ENCODE measurements at regions not wholly inside any gene's neighbourhood (a gene's known extent, or its start where the extent isn't known, plus 50 kb on each side); places are given as distances from the start of the nearest gene placed in this dataset.

DNA sequence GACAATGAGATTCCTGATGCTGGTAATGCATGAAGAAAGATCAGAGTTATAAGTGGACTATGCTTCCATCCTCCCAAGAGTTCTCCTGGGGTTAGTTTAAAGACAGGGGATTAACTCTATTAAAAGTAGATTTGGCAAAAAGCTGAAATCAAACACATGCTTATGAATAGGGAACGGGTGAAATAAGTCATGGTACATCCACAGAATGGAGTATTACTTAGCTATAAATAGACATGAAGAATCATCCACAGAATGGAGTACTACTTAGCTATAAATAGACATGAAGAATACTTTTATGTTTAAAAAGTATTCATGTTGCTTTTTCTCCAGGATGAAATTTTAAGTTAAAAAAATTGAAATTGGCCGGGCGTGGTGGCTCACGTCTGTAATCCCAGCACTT, 596.4 kb upstream of the B3GAT1 start:
- no peaks in the 10 kb centered on the region for H3K36me3 ChIP-seq (ENCODE audit: control insufficient read depth, insufficient read depth, low read length)
- no peak for DNase-seq (ENCODE audit: low read depth in 2 of 2)
- H3K9me3 ChIP-seq (ENCODE audit: control insufficient read depth, insufficient read depth, low read depth, low read length): no peaks in the 10 kb centered on the region
- no peaks in the 10 kb centered on the region for H3K79me2 ChIP-seq (ENCODE audit: control insufficient read depth, insufficient read depth, low read length)
- no peak overlapping the region for H3K4me2 ChIP-seq (ENCODE audit: extremely low read depth, insufficient read depth, low read length)
- no peak overlapping the region for H3K9ac ChIP-seq (ENCODE audit: insufficient read depth, low read length)
- no peak overlapping the region for H2AFZ ChIP-seq (ENCODE audit: low read length)
- H4K20me1 ChIP-seq (ENCODE audit: control insufficient read depth, extremely low read depth, insufficient read depth, low read length): no peaks in the 10 kb centered on the region
- no peak overlapping the region for H3K4me3 ChIP-seq (replicated peaks in 1 of 4; ENCODE audit: control extremely low read depth in 1 of 4, insufficient read depth in 1 of 4, low read depth in 3 of 4, low read length in 4 of 4)
- no peak overlapping the region for H3K27ac ChIP-seq (ENCODE audit: insufficient read depth, low read length)
- no peaks in the 10 kb centered on the region for H3K4me1 ChIP-seq (ENCODE audit: control insufficient read depth, extremely low read depth, insufficient read depth, low read length)
- TF ChIP-seq EZH2 (IDR thresholded peaks at IDR 0.05; ENCODE audit: low read length, missing control alignments): no peak
- no peaks in the 10 kb centered on the region for H3K27me3 ChIP-seq (ENCODE audit: control insufficient read depth, insufficient read depth, low read length)

DNA sequence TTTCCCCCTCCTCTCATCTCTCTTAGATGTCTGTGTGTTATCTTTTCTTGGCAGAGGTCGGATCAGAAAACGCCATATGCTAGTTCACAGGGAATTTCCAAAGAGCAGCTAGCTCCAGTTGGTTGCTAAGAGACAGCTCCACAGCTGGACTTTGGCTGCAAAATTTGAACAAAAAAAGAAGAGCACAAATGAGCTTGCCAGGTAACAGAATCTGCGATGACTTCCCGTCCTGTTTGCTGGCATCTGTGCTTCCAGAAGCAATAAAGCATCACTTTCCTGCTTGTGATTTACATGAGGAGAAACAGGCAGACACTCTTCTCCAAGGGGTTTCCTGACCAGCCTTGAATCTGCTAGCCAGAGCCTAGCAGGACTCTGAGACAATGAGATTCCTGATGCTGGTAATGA, 596.0 kb upstream of the B3GAT1 start:
- no peaks in the 10 kb centered on the region for H3K9me3 ChIP-seq (ENCODE audit: control insufficient read depth, insufficient read depth, low read depth, low read length)
- no peaks in the 10 kb centered on the region for H3K27me3 ChIP-seq (ENCODE audit: control insufficient read depth, insufficient read depth, low read length)
- no peak overlapping the region for H3K9ac ChIP-seq (ENCODE audit: insufficient read depth, low read length)
- TF ChIP-seq, protein P1, sequence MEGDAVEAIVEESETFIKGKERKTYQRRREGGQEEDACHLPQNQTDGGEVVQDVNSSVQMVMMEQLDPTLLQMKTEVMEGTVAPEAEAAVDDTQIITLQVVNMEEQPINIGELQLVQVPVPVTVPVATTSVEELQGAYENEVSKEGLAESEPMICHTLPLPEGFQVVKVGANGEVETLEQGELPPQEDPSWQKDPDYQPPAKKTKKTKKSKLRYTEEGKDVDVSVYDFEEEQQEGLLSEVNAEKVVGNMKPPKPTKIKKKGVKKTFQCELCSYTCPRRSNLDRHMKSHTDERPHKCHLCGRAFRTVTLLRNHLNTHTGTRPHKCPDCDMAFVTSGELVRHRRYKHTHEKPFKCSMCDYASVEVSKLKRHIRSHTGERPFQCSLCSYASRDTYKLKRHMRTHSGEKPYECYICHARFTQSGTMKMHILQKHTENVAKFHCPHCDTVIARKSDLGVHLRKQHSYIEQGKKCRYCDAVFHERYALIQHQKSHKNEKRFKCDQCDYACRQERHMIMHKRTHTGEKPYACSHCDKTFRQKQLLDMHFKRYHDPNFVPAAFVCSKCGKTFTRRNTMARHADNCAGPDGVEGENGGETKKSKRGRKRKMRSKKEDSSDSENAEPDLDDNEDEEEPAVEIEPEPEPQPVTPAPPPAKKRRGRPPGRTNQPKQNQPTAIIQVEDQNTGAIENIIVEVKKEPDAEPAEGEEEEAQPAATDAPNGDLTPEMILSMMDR (conservative IDR thresholded peaks at IDR 0.05 in 1 of 2, IDR thresholded peaks at IDR 0.05 in 1 of 2; ENCODE audit: low read depth in 1 of 2, low read length in 2 of 2): no peak
- TF ChIP-seq EZH2 (IDR thresholded peaks at IDR 0.05; ENCODE audit: low read length, missing control alignments): no peak
- no peaks in the 10 kb centered on the region for H3K36me3 ChIP-seq (ENCODE audit: control insufficient read depth, insufficient read depth, low read length)
- no peak overlapping the region for H3K27ac ChIP-seq (ENCODE audit: insufficient read depth, low read length)
- H4K20me1 ChIP-seq (ENCODE audit: control insufficient read depth, extremely low read depth, insufficient read depth, low read length): no peaks in the 10 kb centered on the region
- DNase-seq (ENCODE audit: low read depth in 2 of 2): no peak
- H3K79me2 ChIP-seq (ENCODE audit: control insufficient read depth, insufficient read depth, low read length): no peaks in the 10 kb centered on the region
- H3K4me1 ChIP-seq (ENCODE audit: control insufficient read depth, extremely low read depth, insufficient read depth, low read length): no peaks in the 10 kb centered on the region
- H3K4me3 ChIP-seq (replicated peaks in 1 of 4; ENCODE audit: control extremely low read depth in 1 of 4, insufficient read depth in 1 of 4, low read depth in 3 of 4, low read length in 4 of 4): no peak overlapping the region
- no peak overlapping the region for H3K4me2 ChIP-seq (ENCODE audit: extremely low read depth, insufficient read depth, low read length)
- no peak overlapping the region for H2AFZ ChIP-seq (ENCODE audit: low read length)

DNA sequence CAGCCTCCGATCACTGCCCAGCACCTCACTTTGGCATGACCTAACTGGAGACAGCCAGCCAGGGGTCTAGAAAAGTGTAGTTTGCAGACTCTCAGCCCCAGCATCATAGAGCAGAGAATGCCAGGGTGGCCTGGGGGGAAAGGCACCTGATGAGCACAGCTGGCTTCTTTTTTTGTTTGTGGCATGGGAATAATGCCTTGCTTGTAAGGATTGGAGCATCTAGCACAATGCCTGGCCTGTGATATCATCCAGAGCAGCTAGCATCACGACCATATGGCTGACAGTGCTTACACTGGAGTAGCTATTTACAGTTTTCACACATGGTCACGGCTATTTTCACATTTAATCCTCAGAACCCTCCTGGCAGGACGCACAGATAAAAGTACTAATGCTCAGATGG, 594.8 kb upstream of the B3GAT1 start:
- Histone ChIP-seq H3K4me2 (ENCODE audit: extremely low read depth, insufficient read depth, low read length) (no peak overlapping the region), H3K27ac (ENCODE audit: insufficient read depth, low read length) (no peak overlapping the region), H3K9ac (ENCODE audit: insufficient read depth, low read length) (no peak overlapping the region), H3K36me3 (ENCODE audit: control insufficient read depth, insufficient read depth, low read length) (no peaks in the 10 kb centered on the region), H2AFZ (ENCODE audit: low read length) (no peak overlapping the region), H3K4me3 (replicated peaks in 1 of 4; ENCODE audit: control extremely low read depth in 1 of 4, insufficient read depth in 1 of 4, low read depth in 3 of 4, low read length in 4 of 4) (no peak overlapping the region), H3K79me2 (ENCODE audit: control insufficient read depth, insufficient read depth, low read length) (no peaks in the 10 kb centered on the region), H3K27me3 (ENCODE audit: control insufficient read depth, insufficient read depth, low read length) (no peaks in the 10 kb centered on the region), H4K20me1 (ENCODE audit: control insufficient read depth, extremely low read depth, insufficient read depth, low read length) (no peaks in the 10 kb centered on the region), H3K9me3 (ENCODE audit: control insufficient read depth, insufficient read depth, low read depth, low read length) (no peaks in the 10 kb centered on the region), H3K4me1 (ENCODE audit: control insufficient read depth, extremely low read depth, insufficient read depth, low read length) (no peaks in the 10 kb centered on the region)
- no peak for TF ChIP-seq EZH2 (IDR thresholded peaks at IDR 0.05; ENCODE audit: low read length, missing control alignments)
- TF ChIP-seq, protein P1 (conservative IDR thresholded peaks at IDR 0.05 in 1 of 2, IDR thresholded peaks at IDR 0.05 in 1 of 2; ENCODE audit: low read depth in 1 of 2, low read length in 2 of 2): no peak
- no peak for DNase-seq (ENCODE audit: low read depth in 2 of 2)
